OCI-M1 (cell line): ENCODE measurements at regions not wholly inside any gene's neighbourhood (a gene's known extent, or its start where the extent isn't known, plus 50 kb on each side); places are given as distances from the start of the nearest gene placed in this dataset.
"Not testable (repeated sequence)": the region's sequence is repeated elsewhere in the genome, so short reads cannot be mapped to it uniquely, and the experiment has no call there.

Experiments used
- DNase-seq: peaks from one replicate; lab custom pipeline; 2025; lab: John Stamatoyannopoulos, UW

DNA sequence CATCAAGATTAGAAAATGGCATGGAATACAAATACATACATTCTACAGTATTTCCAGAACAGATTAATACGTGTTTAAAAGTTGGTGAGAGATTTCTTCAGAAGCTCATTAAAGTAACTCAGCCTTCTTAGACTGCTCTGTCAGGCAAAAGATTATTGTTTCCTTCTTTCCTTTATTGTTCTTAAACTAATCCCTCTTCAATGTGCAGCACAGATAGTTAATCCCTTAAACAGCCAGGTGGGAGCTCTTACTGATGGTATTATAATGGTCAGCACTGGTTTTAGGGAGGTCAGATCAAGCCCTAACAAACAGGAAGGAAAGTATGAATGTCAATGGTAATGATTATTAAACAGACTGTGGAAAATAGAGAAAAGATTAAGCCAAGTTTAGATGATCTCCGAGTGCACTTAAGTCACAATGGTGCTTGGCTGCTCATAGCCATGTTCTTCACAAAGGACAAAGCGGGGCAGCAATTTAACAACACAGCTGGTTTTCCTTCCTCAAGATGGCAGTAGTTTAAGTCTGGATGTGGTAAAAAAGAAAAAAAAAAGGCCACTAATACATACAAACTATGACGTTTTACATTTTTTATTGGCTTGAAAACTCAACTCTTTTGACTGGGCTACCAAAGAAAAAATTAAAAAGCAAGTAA, 992.6 kb downstream of the PCDH9 start:
- DNase-seq: no peak

DNA sequence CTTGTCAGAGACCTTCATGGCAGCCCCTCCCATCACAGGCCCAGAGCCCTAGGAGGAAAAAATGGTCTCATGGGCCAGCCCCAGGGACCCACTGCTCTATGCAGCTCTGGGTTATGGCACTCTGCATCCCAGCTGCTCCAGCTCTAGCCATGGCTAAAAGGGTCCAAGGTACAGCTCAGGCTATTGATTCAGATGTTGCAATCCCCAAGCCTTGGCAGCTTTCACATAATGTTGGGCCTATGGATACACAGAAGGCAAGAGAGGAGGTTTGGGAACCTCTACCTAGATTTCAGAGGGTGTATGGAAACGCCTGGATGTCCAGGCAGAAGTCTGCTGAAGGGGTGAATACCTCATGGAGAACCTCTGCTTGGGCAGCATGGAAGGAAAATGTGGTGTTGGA, 996.0 kb downstream of the PCDH9 start:
- DNase-seq: no peak

- DNase-seq: not testable (repeated sequence)
Measured at GRCh38 chr13:66231958-66232357, 998.2 kb downstream of the PCDH9 start.

DNA sequence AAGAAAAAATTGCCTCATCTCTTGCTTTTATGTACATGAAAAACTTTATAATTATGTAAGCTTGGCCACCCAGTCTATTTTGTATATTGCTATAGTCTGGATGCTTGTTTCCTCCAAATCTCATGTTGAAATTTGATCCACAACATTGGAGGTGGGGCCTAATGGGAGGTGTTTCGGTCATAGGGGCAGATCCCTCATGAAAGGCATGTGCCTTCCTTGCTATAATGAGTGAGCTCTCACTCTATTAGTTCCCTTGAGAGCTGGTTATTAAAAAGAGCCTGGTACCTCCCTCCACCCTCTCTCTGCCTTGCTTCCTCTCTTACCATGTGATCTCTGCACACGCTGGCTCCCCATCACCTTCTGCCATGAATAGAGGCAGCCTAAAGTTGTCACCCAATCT, 1005.1 kb downstream of the PCDH9 start:
- DNase-seq: peak; percentile 24

- DNase-seq: no peak
Measured at GRCh38 chr13:66224663-66225062, 1005.5 kb downstream of the PCDH9 start.

DNA sequence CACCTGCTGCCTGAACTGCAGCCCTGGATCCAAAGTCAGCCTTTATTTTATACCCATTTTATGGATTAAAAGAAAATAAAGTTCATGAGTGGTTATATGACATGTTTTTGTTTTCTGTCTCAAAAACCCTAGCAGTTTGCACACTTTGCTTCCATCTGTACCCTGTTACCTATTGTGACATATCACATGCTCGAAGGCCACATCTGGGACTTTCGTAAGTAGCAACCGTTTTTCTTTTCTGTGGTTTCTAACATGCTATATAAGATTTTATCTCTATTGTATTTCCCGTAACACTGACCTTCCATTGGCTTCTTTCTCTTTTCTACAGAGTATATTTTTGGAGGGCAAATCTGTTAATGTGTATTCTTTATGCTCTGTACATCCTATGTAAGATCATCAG, 1007.2 kb downstream of the PCDH9 start:
- DNase-seq: peak; percentile 54

GRCh38 chr13:66222127-66222526, 1008.0 kb downstream of the PCDH9 start:
- DNase-seq: no peak

DNA sequence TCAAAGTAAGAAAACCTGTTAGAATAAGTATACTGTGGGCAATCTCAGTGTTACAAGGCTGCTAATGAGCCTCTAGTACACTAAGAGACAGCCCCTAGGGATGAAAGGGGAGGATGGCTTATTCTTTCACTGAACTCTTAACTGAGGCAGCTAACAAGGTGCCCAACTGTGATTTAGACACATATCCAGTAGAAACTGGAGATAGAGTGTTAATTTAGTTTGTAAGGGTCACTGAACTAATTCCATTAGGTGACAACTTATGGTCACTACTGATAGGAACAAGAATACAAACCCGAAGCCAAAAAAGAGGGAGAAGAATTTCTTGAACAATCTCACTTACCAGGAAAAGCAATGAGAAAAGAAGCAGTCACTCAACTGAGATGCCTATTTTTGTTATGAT, 1010.6 kb downstream of the PCDH9 start:
- DNase-seq: no peak

DNA sequence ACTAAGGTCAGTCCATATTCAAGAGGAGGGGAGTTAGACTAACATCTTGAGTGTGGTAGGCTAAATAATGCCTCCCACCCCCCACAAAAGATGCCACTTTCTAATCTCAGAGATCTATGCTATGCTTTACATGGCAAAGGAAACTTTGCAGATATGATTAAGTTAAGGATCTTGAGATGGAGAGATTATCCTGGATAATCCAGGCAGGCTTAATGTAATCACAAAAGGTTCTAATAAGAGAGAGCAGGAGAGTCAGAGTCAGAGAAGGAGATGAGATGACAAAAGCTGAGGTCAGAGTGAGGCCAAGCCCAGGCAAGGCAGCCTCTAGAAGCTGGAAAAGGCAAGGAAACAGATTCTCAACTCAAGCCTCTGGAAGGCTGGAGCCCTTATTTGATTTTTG, 1011.6 kb downstream of the PCDH9 start:
- DNase-seq: no peak

DNA sequence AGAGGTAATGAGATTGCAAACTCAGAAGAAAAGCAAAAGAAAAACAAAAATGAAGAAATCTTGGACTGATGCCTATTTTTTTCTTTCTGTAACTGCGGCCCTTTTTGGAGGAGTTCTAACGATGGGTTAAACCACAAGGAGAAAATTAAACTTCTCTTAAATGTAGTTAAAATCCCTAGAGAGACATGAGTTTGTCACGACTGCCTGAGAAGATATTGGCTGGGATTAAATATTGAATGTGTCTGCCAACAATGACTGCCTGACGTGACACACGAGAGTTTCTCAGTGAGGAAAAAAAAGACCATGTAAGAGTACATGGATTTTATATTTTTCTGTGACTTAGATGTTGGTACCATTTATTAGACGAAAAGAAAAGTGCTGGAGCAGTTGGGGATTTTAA, 1013.4 kb downstream of the PCDH9 start:
- DNase-seq: no peak

DNA sequence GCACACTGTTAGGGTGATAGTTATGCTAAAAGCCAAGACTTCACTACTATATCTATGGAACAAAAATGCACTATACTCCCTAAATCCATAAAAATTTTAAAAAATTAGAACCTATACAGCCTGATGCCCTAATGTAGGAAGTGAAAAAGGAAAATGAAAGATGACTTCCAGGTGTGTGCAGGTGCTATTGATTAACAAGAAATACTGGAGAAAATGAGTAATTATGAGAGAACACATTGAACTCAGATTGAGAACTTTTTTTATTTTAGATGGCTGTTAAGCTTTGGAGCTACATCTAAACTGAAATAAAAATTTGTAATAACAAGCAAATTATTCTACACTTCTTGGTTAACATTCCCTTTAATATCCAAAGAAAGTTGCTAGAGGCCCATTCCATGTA, 1015.7 kb downstream of the PCDH9 start:
- no peak for DNase-seq

- DNase-seq: peak; percentile 81
Measured at GRCh38 chr13:66212511-66212910, 1017.6 kb downstream of the PCDH9 start.

DNA sequence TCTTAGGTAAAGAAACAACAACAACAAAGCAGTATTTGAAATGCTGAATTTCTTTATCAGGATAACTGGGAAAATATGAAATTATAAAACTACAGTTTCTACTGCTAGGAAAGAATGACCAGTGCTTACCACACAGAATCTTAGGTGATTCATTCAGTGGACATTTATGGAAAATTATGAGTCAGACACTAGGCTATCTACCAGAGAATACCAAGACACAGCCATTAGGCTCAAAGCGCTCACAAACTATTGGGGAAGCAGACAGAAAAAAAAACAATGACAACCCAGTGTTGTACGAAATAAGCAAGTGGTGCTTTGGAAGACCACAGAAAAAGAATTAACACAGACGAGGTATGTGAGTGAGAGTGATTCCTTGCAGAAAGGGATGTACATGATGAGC, 1019.5 kb downstream of the PCDH9 start:
- peak; percentile 28 for DNase-seq

GRCh38 chr13:66208589-66208988, 1021.5 kb downstream of the PCDH9 start:
- DNase-seq: no peak

DNA sequence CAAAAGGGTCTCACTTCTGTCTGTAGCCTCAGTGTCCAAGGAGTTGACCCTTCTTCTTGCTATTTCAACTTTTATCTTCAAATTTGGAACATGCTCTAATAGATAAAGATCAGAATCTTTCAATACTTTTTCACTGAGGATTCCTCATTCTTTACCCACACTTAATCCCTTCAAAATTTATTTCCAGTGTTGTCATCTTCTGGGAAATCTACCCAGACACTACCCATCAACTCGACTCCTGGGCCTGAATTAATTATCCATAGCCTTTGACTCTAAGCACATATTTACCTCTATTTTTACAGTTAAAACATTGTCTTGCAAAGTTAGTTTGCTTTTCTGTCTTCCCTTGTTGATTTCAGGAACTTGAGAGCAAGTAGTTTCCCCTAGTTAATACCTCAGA, 1022.5 kb downstream of the PCDH9 start:
- DNase-seq: no peak

DNA sequence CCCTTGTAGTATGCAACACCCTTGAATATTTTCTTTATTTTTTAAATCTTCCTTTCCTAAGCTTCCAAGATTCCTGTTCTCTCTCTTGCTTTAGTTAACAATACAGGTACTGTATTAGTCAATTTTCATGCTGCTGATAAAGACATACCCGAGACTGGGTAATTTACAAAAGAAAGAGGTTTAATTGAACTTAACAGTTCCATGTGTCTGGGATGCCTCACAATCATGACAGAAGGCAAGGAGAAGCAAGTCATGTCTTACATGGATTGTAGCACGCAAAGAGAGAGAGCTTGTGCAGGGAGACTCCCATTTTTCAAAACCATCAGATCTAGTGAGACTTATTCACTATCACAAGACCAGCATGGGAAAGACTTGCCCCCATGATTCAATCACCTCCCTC, 1024.3 kb downstream of the PCDH9 start:
- DNase-seq: no peak

DNA sequence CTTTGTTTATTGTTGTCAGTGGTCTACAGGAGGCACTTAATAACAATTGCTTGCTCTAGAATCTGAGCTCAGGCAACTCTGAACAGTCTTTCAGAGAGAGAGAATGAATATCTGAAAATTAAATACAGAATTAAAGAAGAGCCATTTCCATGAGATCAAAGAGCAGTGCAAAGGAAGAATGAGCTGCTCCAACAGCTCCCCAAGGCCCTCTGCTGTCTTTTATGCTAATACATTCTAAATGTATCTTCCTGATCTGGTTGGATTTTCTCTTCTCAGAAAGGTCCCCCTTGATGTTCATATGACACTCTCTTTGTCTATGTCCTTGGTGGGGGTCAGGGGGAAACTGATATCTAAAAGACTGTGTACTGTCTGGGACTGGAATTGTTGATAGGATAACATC, 1029.6 kb downstream of the PCDH9 start:
- peak; percentile 34 for DNase-seq

- DNase-seq: peak; percentile 35
Measured at GRCh38 chr13:66195238-66195637, 1034.9 kb downstream of the PCDH9 start.

GRCh38 chr13:66189986-66190385, 1040.2 kb downstream of the PCDH9 start:
- DNase-seq: no peak

DNA sequence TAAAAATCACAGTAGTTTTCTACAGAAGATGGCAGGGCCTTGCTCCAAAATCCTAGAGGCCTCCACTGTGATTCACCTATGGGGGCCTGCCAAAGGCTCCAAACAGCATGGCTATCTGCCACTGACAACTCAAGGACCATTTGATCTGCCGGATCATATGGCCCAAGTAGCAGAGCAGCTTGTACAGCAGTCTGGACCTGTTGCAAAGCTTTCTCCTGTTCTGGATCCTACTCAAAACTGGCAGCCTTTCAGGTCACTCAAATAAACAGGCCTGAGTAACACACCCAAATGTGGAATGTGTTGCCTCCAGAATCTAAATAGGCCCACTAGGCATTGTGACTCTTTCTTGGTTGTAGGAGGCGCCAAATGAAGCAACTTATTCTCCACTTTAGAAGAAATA, 1049.3 kb downstream of the PCDH9 start:
- no peak for DNase-seq

DNA sequence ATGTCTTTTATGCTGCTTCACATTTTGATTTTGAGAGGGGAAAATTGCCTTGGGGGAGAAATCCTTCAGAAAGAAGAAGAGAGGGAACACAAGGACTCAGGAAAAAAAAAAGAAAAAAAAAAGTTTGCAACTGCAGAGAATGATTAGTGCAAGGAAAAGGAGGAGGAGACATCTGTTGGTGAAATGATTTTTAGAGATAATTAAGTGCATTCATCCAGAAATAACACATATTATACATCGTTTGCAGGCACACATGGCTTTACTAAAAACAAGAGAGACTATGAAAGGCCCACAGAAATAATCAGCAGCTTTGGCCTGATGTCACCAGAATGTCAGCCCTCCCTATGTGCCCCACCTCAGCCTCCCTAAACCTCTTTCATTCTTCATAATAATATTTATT, 1058.2 kb downstream of the PCDH9 start:
- DNase-seq: no peak

DNA sequence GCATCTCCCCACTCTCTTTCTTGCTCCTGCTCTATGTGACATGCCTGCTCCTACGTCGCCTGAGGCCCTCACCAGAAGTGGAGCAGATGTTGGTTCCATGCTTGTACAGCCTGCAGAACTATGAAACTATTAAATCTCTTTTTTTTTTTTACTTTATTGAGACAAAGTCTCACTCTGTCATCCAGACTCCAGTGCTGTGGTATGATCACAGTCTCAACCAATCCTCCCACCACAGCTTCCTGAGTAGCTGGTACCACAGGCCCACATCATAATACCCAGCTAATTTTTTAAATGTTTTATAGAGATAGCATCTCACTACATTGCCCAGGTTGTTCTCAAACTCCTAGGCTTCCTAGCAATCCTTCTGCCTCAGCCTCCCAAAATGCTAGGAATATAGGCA, 1067.7 kb downstream of the PCDH9 start:
- no peak for DNase-seq

- no peak for DNase-seq
Measured at GRCh38 chr13:66159511-66159910, 1070.6 kb downstream of the PCDH9 start.

- no peak for DNase-seq
Measured at GRCh38 chr13:66154976-66155375, 1075.2 kb downstream of the PCDH9 start.

- no peak for DNase-seq
Measured at GRCh38 chr13:66154354-66154753, 1075.8 kb downstream of the PCDH9 start.
